ENCODE measurements at regions not wholly inside any gene's neighbourhood (a gene's known extent, or its start where the extent isn't known, plus 50 kb on each side); places are given as distances from the start of the nearest gene placed in this dataset.

- TF ChIP-seq POLR2A (IDR thresholded peaks at IDR 0.05; ENCODE audit: low read depth, low read length) (no peak), POLR2AphosphoS5 (IDR thresholded peaks at IDR 0.05; ENCODE audit: low read depth, low read length) (no peak), TAF1 (IDR thresholded peaks at IDR 0.05; ENCODE audit: borderline replicate concordance, low read depth, low read length) (no peak)
These were observed 113.1 kb downstream of the ZNF326 start for GRCh38 chr1:90107990-90108389.

All from GM12892 (cell line).